Osteoblast (primary cell): ENCODE measurements at regions not wholly inside any gene's neighbourhood (a gene's known extent, or its start where the extent isn't known, plus 50 kb on each side); places are given as distances from the start of the nearest gene placed in this dataset.

Source experiments
- DNase-seq: peaks from one replicate; pipeline ENCODE4 v3.0.0; 2011; ENCODE audit warnings: low spot score, mixed read lengths; ENCODE audit not compliant: insufficient read length; ENCODE audit errors: missing footprints
- H2AFZ ChIP-seq: 2 replicates; pipeline ENCODE4 v1.6.0; 2011; ENCODE audit warnings: mild to moderate bottlenecking, low read length
- H3K27ac ChIP-seq: 2 replicates; pipeline ENCODE4 v1.5.1; 2011; ENCODE audit warnings: mild to moderate bottlenecking, low read depth, low read length, moderate library complexity
- H3K27me3 ChIP-seq: 2 replicates; pipeline ENCODE4 v1.6.0; 2012; ENCODE audit warnings: mild to moderate bottlenecking, control low read depth, inconsistent platforms, low read length, moderate library complexity; ENCODE audit not compliant: insufficient read depth
- H3K36me3 ChIP-seq: 2 replicates; pipeline ENCODE4 v1.5.1; 2011; ENCODE audit warnings: mild to moderate bottlenecking, low read length, control low read depth, moderate library complexity; ENCODE audit not compliant: insufficient read depth
- H3K4me1 ChIP-seq: 2 replicates; pipeline ENCODE4 v1.5.1; 2011; ENCODE audit warnings: mild to moderate bottlenecking, low read length, control low read depth, moderate library complexity; ENCODE audit not compliant: insufficient read depth
- H3K4me2 ChIP-seq: 2 replicates; pipeline ENCODE4 v1.6.0; 2011; ENCODE audit warnings: mild to moderate bottlenecking, low read length; ENCODE audit not compliant: insufficient read depth
- H3K4me3 ChIP-seq: fragments of 200-600 bp; sonication (generic); 3 replicates; pipeline ENCODE4 v1.5.1; 2012; ENCODE audit warnings: mild to moderate bottlenecking, low read length, inconsistent platforms; ENCODE audit not compliant: insufficient read depth
- H3K79me2 ChIP-seq: 2 replicates; pipeline ENCODE4 v1.6.0; 2012; ENCODE audit warnings: mild to moderate bottlenecking, low read length, control low read depth, inconsistent platforms; ENCODE audit not compliant: insufficient read depth
- H3K9me3 ChIP-seq: 2 replicates; pipeline ENCODE4 v1.5.1; 2011; ENCODE audit warnings: low read depth, low read length, control low read depth
- H4K20me1 ChIP-seq: 2 replicates; pipeline ENCODE4 v1.6.0; 2012; ENCODE audit warnings: mild to moderate bottlenecking, low read length, control low read depth; ENCODE audit not compliant: insufficient read depth
- TF ChIP-seq, protein P1 (sequence below): IDR thresholded peaks from 2 replicates; pipeline ENCODE4 v1.5.1; 2011; ENCODE audit warnings: mild to moderate bottlenecking, low read depth, low read length, moderate library complexity; ENCODE audit errors: extremely low read depth

DNA sequence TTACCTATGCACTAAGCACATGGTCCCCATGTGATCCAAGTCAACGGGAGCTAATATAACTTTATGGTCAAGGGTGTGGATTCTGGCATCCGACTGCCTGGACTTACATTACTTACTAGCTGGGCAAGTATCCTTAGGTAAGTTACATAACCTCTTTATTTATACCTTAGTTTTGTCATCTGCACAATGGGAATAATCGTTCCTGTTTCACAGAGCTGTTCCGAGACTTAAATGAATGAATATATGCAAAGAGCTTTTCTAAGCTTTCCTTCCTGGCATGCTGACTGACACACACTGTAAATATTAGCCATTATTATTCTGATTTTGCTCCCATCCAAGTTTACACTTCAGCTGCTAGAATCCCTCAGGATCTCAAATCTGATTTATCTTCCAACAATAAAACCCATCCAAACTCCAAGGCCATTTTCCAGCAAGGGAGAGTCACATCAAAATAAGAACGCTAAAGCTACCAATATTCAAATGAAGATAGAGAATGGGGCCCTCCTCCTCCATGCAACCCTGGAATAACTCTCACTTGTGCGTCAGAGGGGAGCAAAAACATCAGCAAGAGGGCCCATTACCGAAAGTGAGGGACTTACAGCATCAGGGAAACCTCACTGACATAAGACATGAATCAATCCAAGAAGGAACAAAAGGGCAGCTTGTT, 115.6 kb upstream of the KAZN start:
- Histone ChIP-seq H3K4me2 (no peak overlapping the region), H3K9me3 (no peaks in the 10 kb centered on the region), H3K79me2 (no peaks in the 10 kb centered on the region), H3K4me3 (no peak overlapping the region), H2AFZ (no peak overlapping the region), H3K27ac (no peak overlapping the region), H3K36me3 (no peaks in the 10 kb centered on the region), H3K27me3 (no peaks in the 10 kb centered on the region), H3K4me1 (peaks cover 28% of the 10 kb centered on the region), H4K20me1 (no peaks in the 10 kb centered on the region)
- DNase-seq = no peak
- TF ChIP-seq, protein P1, sequence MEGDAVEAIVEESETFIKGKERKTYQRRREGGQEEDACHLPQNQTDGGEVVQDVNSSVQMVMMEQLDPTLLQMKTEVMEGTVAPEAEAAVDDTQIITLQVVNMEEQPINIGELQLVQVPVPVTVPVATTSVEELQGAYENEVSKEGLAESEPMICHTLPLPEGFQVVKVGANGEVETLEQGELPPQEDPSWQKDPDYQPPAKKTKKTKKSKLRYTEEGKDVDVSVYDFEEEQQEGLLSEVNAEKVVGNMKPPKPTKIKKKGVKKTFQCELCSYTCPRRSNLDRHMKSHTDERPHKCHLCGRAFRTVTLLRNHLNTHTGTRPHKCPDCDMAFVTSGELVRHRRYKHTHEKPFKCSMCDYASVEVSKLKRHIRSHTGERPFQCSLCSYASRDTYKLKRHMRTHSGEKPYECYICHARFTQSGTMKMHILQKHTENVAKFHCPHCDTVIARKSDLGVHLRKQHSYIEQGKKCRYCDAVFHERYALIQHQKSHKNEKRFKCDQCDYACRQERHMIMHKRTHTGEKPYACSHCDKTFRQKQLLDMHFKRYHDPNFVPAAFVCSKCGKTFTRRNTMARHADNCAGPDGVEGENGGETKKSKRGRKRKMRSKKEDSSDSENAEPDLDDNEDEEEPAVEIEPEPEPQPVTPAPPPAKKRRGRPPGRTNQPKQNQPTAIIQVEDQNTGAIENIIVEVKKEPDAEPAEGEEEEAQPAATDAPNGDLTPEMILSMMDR = no peak

DNA sequence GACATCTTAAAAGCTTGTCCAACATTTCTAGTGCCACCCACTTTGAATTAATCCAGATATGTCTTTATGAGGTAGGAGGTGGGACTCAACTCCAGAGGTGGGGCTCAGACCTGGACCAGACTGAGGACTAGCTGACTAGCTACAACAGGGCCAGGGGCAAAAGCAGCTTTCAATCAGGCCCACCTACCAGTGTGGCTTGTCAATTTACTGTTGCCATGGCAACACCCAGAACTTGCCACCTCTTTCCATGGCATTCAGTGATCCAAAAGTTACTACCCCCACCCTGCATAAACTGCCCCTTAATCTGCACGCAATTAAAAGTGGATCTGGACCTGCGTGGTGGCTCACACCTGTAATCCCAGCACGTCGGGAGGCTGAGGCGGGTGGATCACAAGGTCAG, 113.2 kb upstream of the KAZN start:
- H3K4me2 ChIP-seq = no peak overlapping the region
- no peaks in the 10 kb centered on the region for H3K79me2 ChIP-seq
- H3K9me3 ChIP-seq = no peaks in the 10 kb centered on the region
- peaks cover 31% of the 10 kb centered on the region for H3K4me1 ChIP-seq
- no peaks in the 10 kb centered on the region for H4K20me1 ChIP-seq
- H2AFZ ChIP-seq = no peak overlapping the region
- no peak overlapping the region for H3K4me3 ChIP-seq
- TF ChIP-seq, protein P1 = no peak
- no peaks in the 10 kb centered on the region for H3K27me3 ChIP-seq
- DNase-seq = no peak
- no peaks in the 10 kb centered on the region for H3K36me3 ChIP-seq
- H3K27ac ChIP-seq = no peak overlapping the region

DNA sequence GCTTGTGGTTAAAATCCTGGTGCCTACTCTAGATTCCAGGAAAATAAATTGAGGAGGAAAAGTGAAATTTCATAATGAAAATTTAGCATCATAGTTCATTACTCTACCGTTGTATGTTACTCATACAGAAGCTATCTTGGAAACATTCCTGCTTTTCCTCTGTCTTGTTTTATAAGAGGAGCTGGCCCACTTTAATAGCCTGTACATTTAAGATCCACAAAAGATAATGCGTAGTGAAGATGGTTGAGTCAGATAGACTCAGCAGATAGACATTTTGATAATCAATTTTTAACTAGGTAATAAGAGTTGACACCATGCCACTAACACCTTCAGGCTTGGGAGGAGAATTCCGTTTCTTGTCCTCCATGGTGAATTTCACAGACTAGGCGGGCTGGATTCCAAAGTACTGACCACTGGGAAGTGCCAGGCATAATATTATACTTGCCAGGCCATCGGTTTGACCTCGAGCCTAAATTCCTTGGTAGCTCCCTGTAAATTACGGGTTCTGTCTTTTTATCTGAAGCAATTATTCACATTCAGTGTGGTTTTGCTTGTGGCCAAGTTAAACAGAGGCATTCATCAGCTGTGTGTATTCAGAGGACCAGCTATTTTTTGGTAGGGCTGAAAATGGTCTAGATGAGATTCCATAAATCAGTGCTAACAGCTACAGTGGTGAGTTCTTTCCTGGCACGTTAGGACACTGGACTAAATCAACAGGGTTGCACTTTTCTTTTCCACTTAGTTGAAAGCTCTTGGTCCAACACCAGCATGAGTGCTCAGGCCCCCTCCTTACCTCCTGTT, 111.9 kb upstream of the KAZN start:
- H3K4me3 ChIP-seq = no peak overlapping the region
- H3K4me1 ChIP-seq = peaks cover 31% of the 10 kb centered on the region
- peak overlapping the region; percentile 66 for H3K4me2 ChIP-seq
- no peaks in the 10 kb centered on the region for H3K79me2 ChIP-seq
- H3K9me3 ChIP-seq = no peaks in the 10 kb centered on the region
- no peaks in the 10 kb centered on the region for H3K27me3 ChIP-seq
- TF ChIP-seq, protein P1 = no peak
- no peak overlapping the region for H2AFZ ChIP-seq
- peak; percentile 92 for DNase-seq
- H3K27ac ChIP-seq = peak overlapping the region; percentile 71
- no peaks in the 10 kb centered on the region for H4K20me1 ChIP-seq
- no peaks in the 10 kb centered on the region for H3K36me3 ChIP-seq

- H3K4me2 ChIP-seq = peak overlapping the region; percentile 66
- peaks cover 31% of the 10 kb centered on the region for H3K4me1 ChIP-seq
- no peaks in the 10 kb centered on the region for H3K36me3 ChIP-seq
- H3K79me2 ChIP-seq = no peaks in the 10 kb centered on the region
- H2AFZ ChIP-seq = no peak overlapping the region
- H3K9me3 ChIP-seq = no peaks in the 10 kb centered on the region
- no peak for DNase-seq
- no peak overlapping the region for H3K4me3 ChIP-seq
- TF ChIP-seq, protein P1 = no peak
- H3K27me3 ChIP-seq = no peaks in the 10 kb centered on the region
- H4K20me1 ChIP-seq = no peaks in the 10 kb centered on the region
- peak overlapping the region; percentile 71 for H3K27ac ChIP-seq
These were observed 110.8 kb upstream of the KAZN start for GRCh38 chr1:14487671-14488070.
